Thoracic aorta (tissue), 2 donors: ENCODE measurements at regions not wholly inside any gene's neighbourhood (a gene's known extent, or its start where the extent isn't known, plus 50 kb on each side); places are given as distances from the start of the nearest gene placed in this dataset.

Experiments used
- ATAC-seq: fragments of 150-250 bp; one replicate; pipeline ENCODE4 v1.8.0; 2017; ENCODE audit warnings: low read depth; ENCODE audit not compliant: insufficient number of reproducible peaks, low FRiP score
- DNase-seq: peaks from one replicate; pipeline ENCODE4 v3.0.0-alpha.2; 2020; ENCODE audit warnings: low spot score
- H3K27ac ChIP-seq, 2 donors: fragments of 200-600 bp; sonication (generic); 1 replicate in 1 of 2; 2 replicates in 1 of 2; pipeline ENCODE4 v1.5.1; 2016; ENCODE audit warnings: mild to moderate bottlenecking in 2 of 2, moderate library complexity in 2 of 2
- H3K27me3 ChIP-seq: fragments of 200-600 bp; sonication (generic); replicated peaks from 2 replicates; pipeline ENCODE4 v1.6.0; 2016; ENCODE audit warnings: mild to moderate bottlenecking; ENCODE audit not compliant: insufficient read depth
- H3K36me3 ChIP-seq: fragments of 200-600 bp; sonication (generic); one replicate; pipeline ENCODE4 v1.5.1; 2016
- H3K4me1 ChIP-seq, 2 donors: fragments of 200-600 bp; sonication (generic); 1 replicate in 1 of 2; 2 replicates in 1 of 2; pipeline versions ENCODE4 v1.5.1 to v1.6.0; 2016; ENCODE audit warnings: low read depth in 2 of 2, mild to moderate bottlenecking in 1 of 2; ENCODE audit not compliant: control insufficient read depth in 1 of 2
- H3K4me3 ChIP-seq: fragments of 200-600 bp; sonication (generic); 2 replicates; pipeline ENCODE4 v1.5.1; 2016; ENCODE audit warnings: mild to moderate bottlenecking
- H3K9me3 ChIP-seq: fragments of 200-600 bp; sonication (generic); 2 replicates; pipeline ENCODE4 v1.5.1; 2016
- CTCF ChIP-seq: fragments of 200-600 bp; sonication (generic); IDR thresholded peaks from one replicate; pipeline ENCODE4 v1.5.1; 2019; ENCODE audit warnings: antibody characterized with exemption

GRCh38 chr13:111409413-111409812 is 89.0 kb downstream of the TEX29 start:
- DNase-seq (no peak), ATAC-seq (no peak)
- Histone ChIP-seq H3K36me3 (no peaks in the 10 kb centered on the region), H3K27me3 (no peaks in the 10 kb centered on the region), H3K4me3 (no peak overlapping the region), H3K9me3 (no peaks in the 10 kb centered on the region), H3K4me1 (no peaks in the 10 kb centered on the region), H3K27ac (no peak overlapping the region)
- no peak for TF ChIP-seq CTCF

- Histone ChIP-seq H3K27ac (no peak overlapping the region), H3K9me3 (no peaks in the 10 kb centered on the region), H3K36me3 (no peaks in the 10 kb centered on the region), H3K4me1 (no peaks in the 10 kb centered on the region), H3K27me3 (no peaks in the 10 kb centered on the region), H3K4me3 (no peak overlapping the region)
- ATAC-seq: no peak
- DNase-seq: no peak
- no peak for TF ChIP-seq CTCF
These were observed 90.0 kb downstream of the TEX29 start for GRCh38 chr13:111410232-111411021.

- H3K27me3 ChIP-seq: no peaks in the 10 kb centered on the region
- H3K36me3 ChIP-seq: no peaks in the 10 kb centered on the region
- ATAC-seq (no peak), DNase-seq (no peak)
- H3K4me3 ChIP-seq: no peak overlapping the region
- TF ChIP-seq CTCF: no peak
- no peaks in the 10 kb centered on the region for H3K4me1 ChIP-seq
- H3K27ac ChIP-seq: no peak overlapping the region
- no peaks in the 10 kb centered on the region for H3K9me3 ChIP-seq
These were observed 90.9 kb downstream of the TEX29 start for GRCh38 chr13:111411151-111411858.

- no peaks in the 10 kb centered on the region for H3K9me3 ChIP-seq
- TF ChIP-seq CTCF: no peak
- no peak overlapping the region for H3K4me3 ChIP-seq
- H3K36me3 ChIP-seq: no peaks in the 10 kb centered on the region
- H3K4me1 ChIP-seq: no peaks in the 10 kb centered on the region
- H3K27ac ChIP-seq: no peak overlapping the region
- ATAC-seq: no peak
- DNase-seq: no peak
- H3K27me3 ChIP-seq: no peaks in the 10 kb centered on the region
These were observed 91.6 kb downstream of the TEX29 start for GRCh38 chr13:111411919-111412650.
